Kidney (tissue), 13 donors: ENCODE measurements at regions not wholly inside any gene's neighbourhood (a gene's known extent, or its start where the extent isn't known, plus 50 kb on each side); places are given as distances from the start of the nearest gene placed in this dataset.

Source experiments
- DNase-seq, 5 donors: peaks; one replicate each; pipeline ENCODE4 v3.0.0-alpha.2; 2013 to 2020
- FAIRE-seq: peaks from 2 replicates; lab custom pipeline; 2012; peaks lifted over from hg19 to GRCh38; lab: Jason Lieb, UNC
- H3K27ac ChIP-seq, 2 donors: one replicate each; pipeline ENCODE4 v1.7.0; 2013; ENCODE audit warnings: low read depth in 2 of 2, low read length in 2 of 2, inconsistent platforms in 1 of 2
- H3K27me3 ChIP-seq: one replicate; pipeline ENCODE4 v1.7.1; 2013; ENCODE audit warnings: low read length, inconsistent platforms; ENCODE audit not compliant: control insufficient read depth, insufficient read depth
- H3K36me3 ChIP-seq, 3 donors: one replicate each; pipeline versions ENCODE4 v1.7.0 to v1.7.1; 2013; ENCODE audit warnings: low read length in 3 of 3, control low read depth in 1 of 3, inconsistent platforms in 1 of 3; ENCODE audit not compliant: insufficient read depth in 3 of 3, control insufficient read depth in 2 of 3
- H3K4me1 ChIP-seq, 3 donors: one replicate each; pipeline versions ENCODE4 v1.7.0 to v1.7.1; 2013; ENCODE audit warnings: low read length in 3 of 3, inconsistent platforms in 1 of 3, low read depth in 1 of 3; ENCODE audit not compliant: control insufficient read depth in 2 of 3, insufficient read depth in 2 of 3
- H3K4me3 ChIP-seq, 3 donors: one replicate each; pipeline versions ENCODE4 v1.7.0 to v1.8.1; 2013; ENCODE audit warnings: low read length in 3 of 3, control low read depth in 1 of 3, inconsistent platforms in 1 of 3
- H3K9ac ChIP-seq, 3 donors: one replicate each; pipeline versions ENCODE4 v1.7.0 to v1.7.1; 2013; ENCODE audit warnings: low read length in 3 of 3, control low read depth in 1 of 3, inconsistent platforms in 1 of 3
- H3K9me3 ChIP-seq, 3 donors: one replicate each; pipeline versions ENCODE4 v1.7.0 to v1.7.1; 2013; ENCODE audit warnings: low read length in 3 of 3, control low read depth in 1 of 3, inconsistent platforms in 1 of 3; ENCODE audit not compliant: control insufficient read depth in 2 of 3, insufficient read depth in 1 of 3
- intact Hi-C: fragments of 100-400 bp; cut with DNase I; formaldehyde crosslinking; loops from one replicate; pipeline ENCODE4 v1.11.1; 2022
- TF ChIP-seq, protein P1 (sequence below): IDR thresholded peaks from 3 replicates; pipeline ENCODE4 v1.5.1; 2012; ENCODE audit warnings: mild to moderate bottlenecking, moderate library complexity, borderline replicate concordance; ENCODE audit not compliant: insufficient read depth; ENCODE audit errors: extremely low read depth
- donor health status: control.
- donor health status: control.
- donor health status: control.
- donor health status: control.
- donor health status: control.
- donor health status: DM: yes; HTN: yes; CAD: no.
- donor health status: Normal renal cell carcinoma (clear cell type).

DNA sequence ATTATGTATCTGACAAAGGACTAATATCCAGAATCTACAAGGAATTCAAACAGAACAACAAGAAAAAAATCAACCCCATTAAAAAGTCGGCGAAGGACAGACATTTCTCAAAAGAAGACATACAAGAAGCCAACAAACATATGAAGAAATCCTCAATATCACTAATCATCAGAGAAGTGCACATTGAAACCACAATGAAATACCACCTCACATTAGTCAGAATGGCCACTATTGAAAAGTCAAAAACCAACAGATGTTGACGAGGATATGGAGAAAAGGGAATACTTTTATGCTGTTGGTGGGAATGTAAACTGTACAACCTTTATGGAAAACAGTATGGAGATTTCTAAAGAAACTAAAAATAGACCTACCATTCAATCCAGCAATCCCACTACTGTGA is 233.1 kb upstream of the PLSCR5 start:
- Histone ChIP-seq H3K27ac (no peak overlapping the region), H3K9ac (no peak overlapping the region), H3K4me1 (no peaks in the 10 kb centered on the region), H3K4me3 (no peak overlapping the region), H3K9me3 (no peaks in the 10 kb centered on the region), H3K36me3 (no peaks in the 10 kb centered on the region), H3K27me3 (no peaks in the 10 kb centered on the region)
- DNase-seq (no peak), FAIRE-seq (no peak)
- intact Hi-C loops: no loop called here
- TF ChIP-seq, protein P1, sequence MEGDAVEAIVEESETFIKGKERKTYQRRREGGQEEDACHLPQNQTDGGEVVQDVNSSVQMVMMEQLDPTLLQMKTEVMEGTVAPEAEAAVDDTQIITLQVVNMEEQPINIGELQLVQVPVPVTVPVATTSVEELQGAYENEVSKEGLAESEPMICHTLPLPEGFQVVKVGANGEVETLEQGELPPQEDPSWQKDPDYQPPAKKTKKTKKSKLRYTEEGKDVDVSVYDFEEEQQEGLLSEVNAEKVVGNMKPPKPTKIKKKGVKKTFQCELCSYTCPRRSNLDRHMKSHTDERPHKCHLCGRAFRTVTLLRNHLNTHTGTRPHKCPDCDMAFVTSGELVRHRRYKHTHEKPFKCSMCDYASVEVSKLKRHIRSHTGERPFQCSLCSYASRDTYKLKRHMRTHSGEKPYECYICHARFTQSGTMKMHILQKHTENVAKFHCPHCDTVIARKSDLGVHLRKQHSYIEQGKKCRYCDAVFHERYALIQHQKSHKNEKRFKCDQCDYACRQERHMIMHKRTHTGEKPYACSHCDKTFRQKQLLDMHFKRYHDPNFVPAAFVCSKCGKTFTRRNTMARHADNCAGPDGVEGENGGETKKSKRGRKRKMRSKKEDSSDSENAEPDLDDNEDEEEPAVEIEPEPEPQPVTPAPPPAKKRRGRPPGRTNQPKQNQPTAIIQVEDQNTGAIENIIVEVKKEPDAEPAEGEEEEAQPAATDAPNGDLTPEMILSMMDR: no peak

DNA sequence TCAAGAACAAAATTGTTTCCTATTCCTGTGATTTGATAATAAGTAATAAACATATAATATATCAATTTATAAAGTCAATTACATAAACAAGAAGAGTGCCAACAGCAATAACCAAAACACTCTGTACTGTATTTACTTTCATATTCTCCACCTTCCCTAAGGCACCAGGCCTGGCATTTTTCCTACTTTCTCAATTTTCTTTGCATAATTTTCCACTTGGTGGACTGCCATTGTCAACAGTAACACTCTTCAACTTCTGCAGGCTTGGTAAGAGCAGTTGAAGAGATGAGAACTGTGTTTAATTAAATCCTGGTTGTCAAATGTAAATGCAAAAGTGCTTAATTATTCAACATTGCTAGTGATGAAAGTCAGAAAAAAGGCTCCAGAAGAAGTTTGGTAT is 229.8 kb upstream of the PLSCR5 start:
- Histone ChIP-seq H3K4me1 (no peaks in the 10 kb centered on the region), H3K9me3 (no peaks in the 10 kb centered on the region), H3K27ac (no peak overlapping the region), H3K27me3 (no peaks in the 10 kb centered on the region), H3K36me3 (no peaks in the 10 kb centered on the region), H3K9ac (no peak overlapping the region), H3K4me3 (no peak overlapping the region)
- FAIRE-seq: no peak
- intact Hi-C loops: no loop called here
- TF ChIP-seq, protein P1: no peak
- no peak for DNase-seq

DNA sequence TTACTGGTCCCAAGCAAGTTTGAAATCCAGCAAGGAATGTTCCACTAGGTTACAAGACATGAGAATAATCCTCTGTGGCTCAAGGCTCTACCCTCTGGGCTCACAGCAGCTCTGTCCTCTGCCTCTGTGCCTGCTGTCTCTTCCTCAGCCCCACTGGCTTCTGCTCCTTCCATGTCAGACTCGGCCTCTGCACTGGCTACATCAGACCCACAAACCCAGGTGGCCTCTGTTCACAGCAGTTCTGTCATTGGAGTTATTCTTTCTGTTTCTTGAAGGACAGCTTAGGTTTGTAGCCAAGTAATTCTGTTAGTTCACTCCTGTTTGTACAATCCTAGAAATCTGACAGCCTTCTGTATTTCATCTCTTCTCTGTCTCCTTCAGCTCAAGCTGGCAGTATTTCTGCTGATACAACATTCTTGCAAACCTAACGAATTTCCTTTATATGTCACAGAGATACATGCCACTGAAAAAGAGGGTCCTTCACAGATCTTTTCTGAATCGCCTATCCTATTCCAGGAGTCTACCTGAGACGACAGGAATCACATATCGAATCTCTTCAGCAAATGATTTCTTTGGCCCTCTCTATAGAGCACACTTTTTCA is 227.8 kb upstream of the PLSCR5 start:
- H3K27ac ChIP-seq: no peak overlapping the region
- FAIRE-seq (no peak), DNase-seq (no peak)
- no peaks in the 10 kb centered on the region for H3K36me3 ChIP-seq
- no peak overlapping the region for H3K4me3 ChIP-seq
- H3K4me1 ChIP-seq: no peaks in the 10 kb centered on the region
- intact Hi-C loops: no loop called here
- H3K27me3 ChIP-seq: no peaks in the 10 kb centered on the region
- no peak overlapping the region for H3K9ac ChIP-seq
- TF ChIP-seq, protein P1: no peak
- H3K9me3 ChIP-seq: no peaks in the 10 kb centered on the region

DNA sequence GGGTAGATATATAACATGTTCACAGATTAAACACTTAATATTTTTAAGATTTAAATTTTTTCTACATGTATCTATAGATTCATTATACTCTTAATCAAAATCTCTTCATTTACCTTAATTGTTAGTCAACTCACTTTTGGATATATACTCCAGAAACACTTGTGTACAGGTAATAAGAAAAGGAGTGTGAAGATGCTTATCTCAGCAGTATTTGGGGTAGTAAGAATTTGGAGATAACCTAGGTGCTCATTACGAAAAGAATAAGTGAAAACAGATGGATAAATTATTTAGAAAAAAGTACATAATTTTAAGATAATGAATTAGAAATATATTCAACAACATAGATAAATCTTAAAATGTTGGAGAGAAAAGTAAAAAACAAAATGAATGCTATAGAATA is 226.5 kb upstream of the PLSCR5 start:
- DNase-seq (no peak), FAIRE-seq (no peak)
- TF ChIP-seq, protein P1: no peak
- Histone ChIP-seq H3K4me1 (no peaks in the 10 kb centered on the region), H3K27me3 (no peaks in the 10 kb centered on the region), H3K36me3 (no peaks in the 10 kb centered on the region), H3K9me3 (no peaks in the 10 kb centered on the region), H3K4me3 (no peak overlapping the region), H3K27ac (no peak overlapping the region), H3K9ac (no peak overlapping the region)
- intact Hi-C loops: no loop called here
